Panc1 (cell line): ENCODE measurements at regions not wholly inside any gene's neighbourhood (a gene's known extent, or its start where the extent isn't known, plus 50 kb on each side); places are given as distances from the start of the nearest gene placed in this dataset.

ENCODE experiments used
- ATAC-seq: fragments of 200-7000 bp; cut with Tn5 transposase; 2 replicates; pipeline ENCODE4 v1.9.1; 2020; ENCODE audit warnings: mild to moderate bottlenecking, moderate library complexity
- BruUV-seq: library from RNA; stranded (reverse); fragments of 400-500 nt; replicated peaks from 2 replicates; lab custom pipeline; 2021; lab: Mats Ljungman, UMichigan
- CTCF ChIA-PET: fragments of 300-600 bp; sonication (Branson Sonifier 250); formaldehyde crosslinking; loops from one replicate; lab custom pipeline; 2022; ENCODE audit warnings: antibody characterized with exemption; lab: Charles Lee
- POLR2A ChIA-PET: fragments of 300-600 bp; sonication (Branson Sonifier 250); formaldehyde crosslinking; loops from one replicate; lab custom pipeline; 2022; ENCODE audit warnings: antibody characterized with exemption; lab: Charles Lee
- DNase-seq: peaks from one replicate; pipeline ENCODE4 v3.0.0-alpha.2; 2010; ENCODE audit warnings: low read depth, low spot score
- H3K27ac ChIP-seq: 2 replicates; pipeline ENCODE4 v1.5.1; 2011; ENCODE audit warnings: mild to moderate bottlenecking, low read length, inconsistent platforms
- H3K27me3 ChIP-seq: fragments of 200-500 bp; sonication (Bioruptor generic); 2 replicates; pipeline ENCODE4 v1.6.0; 2014; ENCODE audit warnings: low read length, inconsistent platforms; ENCODE audit not compliant: control insufficient read depth, insufficient read depth
- H3K36me3 ChIP-seq: fragments of 200-500 bp; sonication (Bioruptor generic); 2 replicates; pipeline ENCODE4 v1.5.1; 2014; ENCODE audit warnings: inconsistent platforms, mild to moderate bottlenecking, low read length, moderate library complexity; ENCODE audit not compliant: control insufficient read depth, insufficient read depth
- H3K4me1 ChIP-seq: 2 replicates; pipeline ENCODE4 v1.5.1; 2011; ENCODE audit warnings: inconsistent platforms, mild to moderate bottlenecking, low read length, moderate library complexity; ENCODE audit not compliant: control insufficient read depth, insufficient read depth
- H3K4me3 ChIP-seq, 2 experiments: 2 replicates each; pipeline ENCODE4 v1.5.1; 2011 to 2012; ENCODE audit warnings: low read depth in 2 of 2, low read length in 2 of 2, mild to moderate bottlenecking in 2 of 2, inconsistent platforms in 1 of 2, moderate library complexity in 1 of 2
- H3K9me3 ChIP-seq: fragments of 200-500 bp; sonication (Bioruptor generic); 2 replicates; pipeline ENCODE4 v1.5.1; 2014; ENCODE audit warnings: low read depth, mild to moderate bottlenecking, inconsistent platforms, low read length, moderate library complexity; ENCODE audit not compliant: control insufficient read depth, insufficient read depth
- CTCF ChIP-seq: fragments of 450-650 bp; IDR thresholded peaks from 2 replicates; pipeline ENCODE4 v1.5.1; 2017; ENCODE audit warnings: mild to moderate bottlenecking
- POLR2AphosphoS5 ChIP-seq: IDR thresholded peaks from 2 replicates; pipeline ENCODE4 v1.6.1; 2012; ENCODE audit warnings: mild to moderate bottlenecking, low read depth, low read length, moderate library complexity
- SIN3A ChIP-seq: IDR thresholded peaks from 2 replicates; pipeline ENCODE4 v1.6.1; 2012; ENCODE audit warnings: low read depth, mild to moderate bottlenecking, low read length, moderate library complexity, borderline replicate concordance; ENCODE audit not compliant: insufficient read depth
- TCF7L2 ChIP-seq: IDR thresholded peaks from 2 replicates; pipeline ENCODE4 v1.6.1; 2011; ENCODE audit warnings: mild to moderate bottlenecking, low read depth, low read length, inconsistent platforms
- in situ Hi-C: cut with HindIII; loops from 2 replicates; pipeline ENCODE4 v1.10.0; 2016; ENCODE audit warnings: low sequenced_read_pairs, low pct_unique_long_range_greater_than_20kb
- intact Hi-C: fragments of 100-400 bp; cut with micrococcal nuclease; formaldehyde crosslinking; loops from one replicate; pipeline ENCODE4 v1.10.0; 2022; ENCODE audit not compliant: unreplicated experiment
- TF ChIP-seq, protein P1 (sequence below), 2 experiments: IDR thresholded peaks; 2 replicates each; pipeline ENCODE4 v1.6.1; 2011 to 2012; ENCODE audit warnings: low read depth in 2 of 2, control low read depth in 1 of 2, low read length in 1 of 2, mild to moderate bottlenecking in 1 of 2, moderate library complexity in 1 of 2; ENCODE audit not compliant: insufficient read depth in 1 of 2

DNA sequence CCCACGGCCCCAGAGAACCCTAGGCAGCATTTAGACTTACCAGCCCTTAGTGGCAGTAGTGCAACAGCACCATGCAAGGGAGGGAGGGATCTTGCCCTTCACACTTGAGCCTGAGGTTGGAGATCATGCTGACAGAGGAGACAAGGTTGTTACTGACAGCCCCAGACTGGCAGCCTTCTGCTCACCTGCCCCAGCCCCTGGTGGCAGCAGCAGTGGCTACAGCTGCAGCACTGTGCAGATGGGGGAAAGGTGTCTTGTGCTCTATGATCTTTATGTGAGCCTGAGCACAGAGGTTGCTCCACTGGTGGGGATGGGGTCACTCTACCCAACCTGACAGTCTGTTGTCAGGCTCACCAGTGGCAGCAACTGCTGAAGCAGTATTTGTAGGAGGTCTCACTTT, 501.2 kb upstream of the LRRTM4 start:
- no peaks in the 10 kb centered on the region for H3K27me3 ChIP-seq
- H3K27ac ChIP-seq: no peak overlapping the region
- no TSS peak for BruUV-seq
- H3K36me3 ChIP-seq: no peaks in the 10 kb centered on the region
- CTCF ChIA-PET: no interaction called here
- H3K4me1 ChIP-seq: no peaks in the 10 kb centered on the region
- no peak for ATAC-seq
- TF ChIP-seq POLR2AphosphoS5: no peak
- TF ChIP-seq CTCF: no peak
- no peak for TF ChIP-seq TCF7L2
- TF ChIP-seq, protein P1, sequence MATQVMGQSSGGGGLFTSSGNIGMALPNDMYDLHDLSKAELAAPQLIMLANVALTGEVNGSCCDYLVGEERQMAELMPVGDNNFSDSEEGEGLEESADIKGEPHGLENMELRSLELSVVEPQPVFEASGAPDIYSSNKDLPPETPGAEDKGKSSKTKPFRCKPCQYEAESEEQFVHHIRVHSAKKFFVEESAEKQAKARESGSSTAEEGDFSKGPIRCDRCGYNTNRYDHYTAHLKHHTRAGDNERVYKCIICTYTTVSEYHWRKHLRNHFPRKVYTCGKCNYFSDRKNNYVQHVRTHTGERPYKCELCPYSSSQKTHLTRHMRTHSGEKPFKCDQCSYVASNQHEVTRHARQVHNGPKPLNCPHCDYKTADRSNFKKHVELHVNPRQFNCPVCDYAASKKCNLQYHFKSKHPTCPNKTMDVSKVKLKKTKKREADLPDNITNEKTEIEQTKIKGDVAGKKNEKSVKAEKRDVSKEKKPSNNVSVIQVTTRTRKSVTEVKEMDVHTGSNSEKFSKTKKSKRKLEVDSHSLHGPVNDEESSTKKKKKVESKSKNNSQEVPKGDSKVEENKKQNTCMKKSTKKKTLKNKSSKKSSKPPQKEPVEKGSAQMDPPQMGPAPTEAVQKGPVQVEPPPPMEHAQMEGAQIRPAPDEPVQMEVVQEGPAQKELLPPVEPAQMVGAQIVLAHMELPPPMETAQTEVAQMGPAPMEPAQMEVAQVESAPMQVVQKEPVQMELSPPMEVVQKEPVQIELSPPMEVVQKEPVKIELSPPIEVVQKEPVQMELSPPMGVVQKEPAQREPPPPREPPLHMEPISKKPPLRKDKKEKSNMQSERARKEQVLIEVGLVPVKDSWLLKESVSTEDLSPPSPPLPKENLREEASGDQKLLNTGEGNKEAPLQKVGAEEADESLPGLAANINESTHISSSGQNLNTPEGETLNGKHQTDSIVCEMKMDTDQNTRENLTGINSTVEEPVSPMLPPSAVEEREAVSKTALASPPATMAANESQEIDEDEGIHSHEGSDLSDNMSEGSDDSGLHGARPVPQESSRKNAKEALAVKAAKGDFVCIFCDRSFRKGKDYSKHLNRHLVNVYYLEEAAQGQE (IDR thresholded peaks at IDR 0.05; ENCODE audit: insufficient read depth in 1 of 2, low read depth in 2 of 2, low read length in 1 of 2): no peak
- no peak for TF ChIP-seq SIN3A
- POLR2A ChIA-PET: no interaction called here
- intact Hi-C loops (no loop called here), in situ Hi-C loops (no loop called here)
- H3K4me3 ChIP-seq: no peak overlapping the region
- H3K9me3 ChIP-seq: peaks cover 3% of the 10 kb centered on the region; the same call in 1 of the 2 replicates
- no peak for DNase-seq

DNA sequence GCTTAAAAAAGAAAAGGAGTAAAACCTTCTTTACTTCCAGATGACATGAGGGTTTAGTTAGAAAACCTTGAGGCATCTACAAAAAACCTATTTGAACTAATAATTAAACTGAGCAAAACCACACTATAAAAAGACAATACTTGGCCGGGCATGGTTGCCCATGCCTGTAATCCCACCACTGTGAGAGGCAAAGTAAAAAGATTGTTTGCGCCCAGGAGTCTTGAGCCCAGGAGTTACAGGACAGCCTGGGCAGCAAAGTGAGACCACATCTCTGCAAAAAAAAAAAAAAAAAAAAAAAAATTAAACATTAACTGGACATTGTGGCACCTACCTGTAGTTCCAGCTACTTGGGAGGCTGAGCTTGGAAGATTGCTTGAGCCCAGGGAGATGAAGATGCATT, 502.8 kb upstream of the LRRTM4 start:
- POLR2A ChIA-PET: no interaction called here
- Histone ChIP-seq H3K4me1 (no peaks in the 10 kb centered on the region), H3K27me3 (no peaks in the 10 kb centered on the region), H3K9me3 (peaks cover 15% of the 10 kb centered on the region), H3K27ac (no peak overlapping the region), H3K4me3 (no peak overlapping the region), H3K36me3 (no peaks in the 10 kb centered on the region)
- in situ Hi-C loops: no loop called here
- no TSS peak for BruUV-seq
- CTCF ChIA-PET: no interaction called here
- ATAC-seq: no peak
- no peak for DNase-seq
- TF ChIP-seq SIN3A: no peak
- intact Hi-C loops: no loop called here

DNA sequence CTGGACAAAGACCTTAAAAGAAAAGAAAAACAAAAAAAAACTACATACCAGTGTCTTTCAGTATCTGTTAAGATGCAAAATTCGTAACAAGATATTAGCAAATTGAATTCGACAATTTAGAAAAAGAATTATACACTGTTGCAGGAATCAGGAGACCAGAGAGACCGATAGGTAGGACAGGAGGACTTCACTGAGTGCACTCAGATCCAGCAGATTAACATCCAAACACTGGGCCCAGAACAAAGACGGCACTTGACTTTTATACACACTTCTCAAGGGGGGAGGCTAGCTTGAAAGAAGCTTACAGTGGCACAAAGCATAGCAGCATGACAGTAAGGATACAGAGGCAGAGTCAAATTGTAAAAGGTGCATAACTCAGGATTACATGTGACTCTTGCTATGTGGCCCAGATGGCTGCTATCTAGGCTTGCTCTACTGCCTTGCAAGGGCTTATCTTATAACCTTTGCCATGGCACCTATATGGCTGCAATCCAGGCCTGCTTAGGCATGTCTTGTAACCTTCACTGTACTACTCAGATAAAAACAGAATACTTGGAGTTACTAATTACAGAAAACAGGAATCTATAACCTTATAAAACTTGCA, 507.3 kb upstream of the LRRTM4 start:
- no peaks in the 10 kb centered on the region for H3K4me1 ChIP-seq
- DNase-seq: no peak

More for the DNA sequence above, 507.3 kb upstream of the LRRTM4 start:
- Histone ChIP-seq H3K27ac (no peak overlapping the region), H3K4me3 (no peak overlapping the region), H3K9me3 (peaks cover 23% of the 10 kb centered on the region), H3K27me3 (no peaks in the 10 kb centered on the region), H3K36me3 (no peaks in the 10 kb centered on the region)
- ChIA-PET CTCF (no interaction called here), POLR2A (no interaction called here)
- no peak for ATAC-seq
- intact Hi-C loops: no loop called here
- in situ Hi-C loops: no loop called here
- TF ChIP-seq, protein P1 (IDR thresholded peaks at IDR 0.05; ENCODE audit: insufficient read depth in 1 of 2, low read depth in 2 of 2, low read length in 1 of 2): no peak
- TF ChIP-seq TCF7L2 (no peak), CTCF (no peak), POLR2AphosphoS5 (no peak), SIN3A (no peak)
- BruUV-seq: no TSS peak
